Tibial nerve (tissue), 4 donors: ENCODE measurements at regions not wholly inside any gene's neighbourhood (a gene's known extent, or its start where the extent isn't known, plus 50 kb on each side); places are given as distances from the start of the nearest gene placed in this dataset.

Experiments
- DNase-seq, 2 donors: peaks; one replicate each; pipeline ENCODE4 v3.0.0-alpha.2; 2019; ENCODE audit warnings: low spot score in 2 of 2
- H3K27ac ChIP-seq, 4 donors: fragments of 200-600 bp; sonication (generic) in 3 of 4; one replicate each; pipeline ENCODE4 v1.5.1; 2017 to 2019; ENCODE audit warnings: mild to moderate bottlenecking in 1 of 4
- H3K27me3 ChIP-seq, 2 donors: fragments of 200-600 bp; sonication (generic) in 1 of 2; one replicate each; pipeline versions ENCODE4 v1.5.1 to v1.6.0; 2017 to 2019
- H3K36me3 ChIP-seq, 3 donors: fragments of 200-600 bp; sonication (generic); one replicate each; pipeline ENCODE4 v1.5.1; 2018 to 2019
- H3K4me1 ChIP-seq, 4 donors: fragments of 200-600 bp; sonication (generic) in 3 of 4; one replicate each; pipeline ENCODE4 v1.5.1; 2017 to 2019
- H3K4me3 ChIP-seq, 4 donors: fragments of 200-600 bp; sonication (generic) in 3 of 4; one replicate each; pipeline ENCODE4 v1.5.1; 2017 to 2019; ENCODE audit warnings: mild to moderate bottlenecking in 1 of 4, moderate library complexity in 1 of 4
- H3K9me3 ChIP-seq, 4 donors: fragments of 200-600 bp; sonication (generic) in 3 of 4; one replicate each; pipeline ENCODE4 v1.5.1; 2017 to 2019
- EP300 ChIP-seq, 2 donors: sonication (generic); formaldehyde crosslinking; IDR thresholded peaks; one replicate each; pipeline ENCODE4 v1.6.1; 2017; ENCODE audit warnings: antibody characterized with exemption in 2 of 2, mild to moderate bottlenecking in 1 of 2
- POLR2A ChIP-seq, 2 donors: fragments of 450-650 bp; IDR thresholded peaks; one replicate each; pipeline ENCODE4 v1.6.1; 2017; ENCODE audit warnings: antibody characterized with exemption in 2 of 2, mild to moderate bottlenecking in 2 of 2, moderate library complexity in 2 of 2
- WGBS, 2 donors: methylation state at CpG; one replicate each; pipeline ENCODE4 v1.1.5; 2018; 5-methylcytosine and 5-hydroxymethylcytosine counted together
- TF ChIP-seq, protein P1 (sequence below), 5 experiments: fragments of 200-600 bp in 3 of 5; fragments of 450-650 bp in 2 of 5; sonication (generic) in 3 of 5; IDR thresholded peaks; one replicate each; pipeline ENCODE4 v1.5.1; 2016 to 2019; ENCODE audit warnings: antibody characterized with exemption in 5 of 5, mild to moderate bottlenecking in 3 of 5, moderate library complexity in 2 of 5

DNA sequence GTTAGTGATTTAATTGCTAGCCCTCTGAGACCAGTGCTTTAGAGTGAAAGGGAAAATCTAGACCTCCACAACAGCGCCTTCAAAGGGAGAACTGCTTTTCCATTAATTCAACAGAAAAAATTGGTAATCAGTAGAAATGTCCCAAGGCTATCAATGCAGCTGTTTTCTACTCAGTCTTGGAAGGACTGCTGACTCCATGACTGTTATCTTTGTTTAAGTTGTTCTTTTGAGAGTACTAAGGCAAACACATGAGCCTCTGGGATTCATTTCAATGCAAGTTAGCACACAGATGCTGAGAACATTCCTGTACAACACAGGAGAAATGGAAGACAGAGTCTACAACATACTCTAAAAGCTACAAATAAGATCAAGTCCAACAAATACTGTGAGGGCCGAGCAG is 301.7 kb upstream of the PTCHD4 start:
- no peak for TF ChIP-seq EP300 (IDR thresholded peaks at IDR 0.05)
- TF ChIP-seq, protein P1, sequence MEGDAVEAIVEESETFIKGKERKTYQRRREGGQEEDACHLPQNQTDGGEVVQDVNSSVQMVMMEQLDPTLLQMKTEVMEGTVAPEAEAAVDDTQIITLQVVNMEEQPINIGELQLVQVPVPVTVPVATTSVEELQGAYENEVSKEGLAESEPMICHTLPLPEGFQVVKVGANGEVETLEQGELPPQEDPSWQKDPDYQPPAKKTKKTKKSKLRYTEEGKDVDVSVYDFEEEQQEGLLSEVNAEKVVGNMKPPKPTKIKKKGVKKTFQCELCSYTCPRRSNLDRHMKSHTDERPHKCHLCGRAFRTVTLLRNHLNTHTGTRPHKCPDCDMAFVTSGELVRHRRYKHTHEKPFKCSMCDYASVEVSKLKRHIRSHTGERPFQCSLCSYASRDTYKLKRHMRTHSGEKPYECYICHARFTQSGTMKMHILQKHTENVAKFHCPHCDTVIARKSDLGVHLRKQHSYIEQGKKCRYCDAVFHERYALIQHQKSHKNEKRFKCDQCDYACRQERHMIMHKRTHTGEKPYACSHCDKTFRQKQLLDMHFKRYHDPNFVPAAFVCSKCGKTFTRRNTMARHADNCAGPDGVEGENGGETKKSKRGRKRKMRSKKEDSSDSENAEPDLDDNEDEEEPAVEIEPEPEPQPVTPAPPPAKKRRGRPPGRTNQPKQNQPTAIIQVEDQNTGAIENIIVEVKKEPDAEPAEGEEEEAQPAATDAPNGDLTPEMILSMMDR (IDR thresholded peaks at IDR 0.05): no peak
- no peak for TF ChIP-seq POLR2A (IDR thresholded peaks at IDR 0.05)
- DNase-seq: no peak

DNA sequence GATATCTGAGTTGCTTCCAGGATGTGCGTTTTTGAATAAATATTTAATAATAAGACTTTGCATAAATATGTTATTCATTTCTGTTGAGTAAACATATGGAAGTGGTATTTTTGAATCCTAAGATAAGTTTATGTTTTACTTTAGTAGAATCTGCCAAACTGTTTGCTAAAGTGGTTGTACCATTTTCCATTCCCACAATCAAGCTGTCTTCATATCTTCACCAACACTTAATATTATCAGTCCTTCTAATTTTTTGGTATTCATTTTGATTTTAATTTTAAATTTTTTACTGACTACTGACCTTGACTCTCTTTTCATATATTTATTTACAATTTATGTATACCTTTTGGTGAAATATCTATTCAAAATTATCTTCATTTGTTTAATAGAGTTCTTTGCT is 293.9 kb upstream of the PTCHD4 start:
- WGBS, 2 donors: 76 to 81% methylated on average over 1 of the region's 1 CpG

More for the DNA sequence above, 301.7 kb upstream of the PTCHD4 start:
- no peak overlapping the region for H3K27ac ChIP-seq
- H3K4me3 ChIP-seq: no peak overlapping the region
- no peaks in the 10 kb centered on the region for H3K4me1 ChIP-seq
- H3K36me3 ChIP-seq: no peaks in the 10 kb centered on the region
- WGBS, 2 donors: 48 to 62% methylated on average over 2 of the region's 2 CpGs
- no peaks in the 10 kb centered on the region for H3K27me3 ChIP-seq
- no peaks in the 10 kb centered on the region for H3K9me3 ChIP-seq

DNA sequence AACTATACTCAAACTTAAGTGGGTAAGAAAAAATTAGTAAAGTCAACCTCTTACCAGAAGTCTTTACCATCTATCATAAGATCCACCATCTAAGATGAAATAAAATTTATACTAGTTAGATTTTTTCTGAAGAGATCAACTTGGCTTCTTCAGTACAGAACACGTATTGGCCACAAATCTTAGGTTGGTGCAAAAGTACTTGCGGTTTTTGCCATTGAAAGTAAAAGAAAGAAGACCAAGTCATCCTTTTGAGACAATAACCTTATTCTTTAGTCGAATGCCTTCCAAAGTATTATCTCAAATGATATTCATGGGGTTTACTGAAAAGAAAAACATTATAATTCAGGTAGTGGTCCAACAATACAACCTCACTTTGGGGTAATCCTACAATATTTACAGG is 292.6 kb upstream of the PTCHD4 start:
- 80 to 92% methylated on average over 3 of the region's 3 CpGs for WGBS, 2 donors
- no peaks in the 10 kb centered on the region for H3K27me3 ChIP-seq
- no peaks in the 10 kb centered on the region for H3K36me3 ChIP-seq
- no peak for DNase-seq
- H3K9me3 ChIP-seq: peaks cover 0 to 6% (median 2%) of the 10 kb centered on the region in 4 donors
- H3K27ac ChIP-seq: no peak overlapping the region
- no peak overlapping the region for H3K4me3 ChIP-seq
- TF ChIP-seq, protein P1 (IDR thresholded peaks at IDR 0.05): no peak
- TF ChIP-seq POLR2A (IDR thresholded peaks at IDR 0.05) (no peak), EP300 (IDR thresholded peaks at IDR 0.05) (no peak)
- H3K4me1 ChIP-seq: no peaks in the 10 kb centered on the region

More for the DNA sequence above, 293.9 kb upstream of the PTCHD4 start:
- H3K4me1 ChIP-seq: no peaks in the 10 kb centered on the region
- no peak overlapping the region for H3K4me3 ChIP-seq
- no peak for TF ChIP-seq POLR2A (IDR thresholded peaks at IDR 0.05)
- TF ChIP-seq, protein P1 (IDR thresholded peaks at IDR 0.05): no peak
- TF ChIP-seq EP300 (IDR thresholded peaks at IDR 0.05): no peak
- peaks cover 0 to 6% (median 2%) of the 10 kb centered on the region in 4 donors for H3K9me3 ChIP-seq
- H3K36me3 ChIP-seq: no peaks in the 10 kb centered on the region
- no peak overlapping the region for H3K27ac ChIP-seq
- H3K27me3 ChIP-seq: no peaks in the 10 kb centered on the region
- no peak for DNase-seq

DNA sequence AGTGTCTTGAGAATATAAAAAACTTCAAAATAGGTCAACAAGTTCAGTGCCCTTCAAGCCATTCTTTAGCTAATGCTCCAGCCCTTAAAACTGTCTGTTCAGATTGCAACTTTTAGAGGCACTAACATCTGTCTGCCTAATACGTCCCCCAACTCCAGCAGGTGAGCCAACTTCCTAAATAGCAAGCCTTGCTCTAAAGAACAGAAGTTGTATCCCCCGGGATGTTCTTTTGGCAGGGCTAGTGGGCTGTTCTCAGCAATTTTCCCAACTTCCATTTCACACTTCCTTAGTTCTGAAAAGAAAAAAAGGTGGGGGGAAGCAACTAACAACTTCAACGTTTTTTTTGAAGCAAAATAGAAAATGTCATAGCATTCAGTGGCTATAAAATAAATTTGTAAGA is 290.0 kb upstream of the PTCHD4 start:
- H3K4me3 ChIP-seq: no peak overlapping the region
- no peaks in the 10 kb centered on the region for H3K4me1 ChIP-seq
- no peaks in the 10 kb centered on the region for H3K27me3 ChIP-seq
- H3K9me3 ChIP-seq: peaks cover 0 to 6% (median 2%) of the 10 kb centered on the region in 4 donors
- no peaks in the 10 kb centered on the region for H3K36me3 ChIP-seq
- WGBS, 2 donors: 29 to 39% methylated on average over 3 of the region's 3 CpGs
- TF ChIP-seq EP300 (IDR thresholded peaks at IDR 0.05): no peak
- TF ChIP-seq, protein P1 (IDR thresholded peaks at IDR 0.05): no peak
- no peak for TF ChIP-seq POLR2A (IDR thresholded peaks at IDR 0.05)
- no peak overlapping the region for H3K27ac ChIP-seq
- no peak for DNase-seq

DNA sequence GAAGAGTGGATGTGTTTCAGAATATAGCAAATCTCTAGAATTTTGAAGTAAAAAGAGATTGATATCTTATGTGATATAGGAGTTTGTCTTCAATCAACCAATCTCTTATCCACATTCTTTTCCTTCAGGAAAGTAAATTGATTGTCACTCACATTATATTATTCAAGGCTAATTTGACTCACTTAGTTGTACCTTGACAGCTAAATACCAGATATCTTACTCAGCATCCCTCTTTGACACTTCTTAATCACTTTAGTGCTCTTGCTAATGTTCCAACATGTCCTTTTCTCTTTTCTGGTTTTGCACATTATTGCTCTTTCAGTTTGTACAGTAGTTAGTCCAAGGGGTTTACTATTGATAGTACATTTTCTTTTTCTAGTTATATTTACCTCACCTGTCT is 286.9 kb upstream of the PTCHD4 start:
- H3K4me3 ChIP-seq: no peak overlapping the region

More for the DNA sequence above, 286.9 kb upstream of the PTCHD4 start:
- H3K9me3 ChIP-seq: no peaks in the 10 kb centered on the region
- H3K4me1 ChIP-seq: no peaks in the 10 kb centered on the region
- no peak for DNase-seq
- no peak overlapping the region for H3K27ac ChIP-seq
- no peaks in the 10 kb centered on the region for H3K36me3 ChIP-seq
- TF ChIP-seq POLR2A (IDR thresholded peaks at IDR 0.05): no peak
- TF ChIP-seq, protein P1 (IDR thresholded peaks at IDR 0.05): no peak
- no peak for TF ChIP-seq EP300 (IDR thresholded peaks at IDR 0.05)
- no peaks in the 10 kb centered on the region for H3K27me3 ChIP-seq
